ENCODE measurements at regions not wholly inside any gene's neighbourhood (a gene's known extent, or its start where the extent isn't known, plus 50 kb on each side); places are given as distances from the start of the nearest gene placed in this dataset.

- Histone ChIP-seq H3K79me1 (replicated peaks; ENCODE audit: low read length, poor library complexity, severe bottlenecking) (no peaks in the 10 kb centered on the region), H3K36me3 (ENCODE audit: control insufficient read depth in 1 of 2, insufficient read depth in 2 of 2, low read depth in 1 of 2, low read length in 2 of 2) (no peaks in the 10 kb centered on the region), H2AK5ac (ENCODE audit: low read length, severe bottlenecking) (no peak overlapping the region), H4K91ac (ENCODE audit: low read length) (peak overlapping the region; percentile 36), H2AFZ (ENCODE audit: low read depth, low read length) (no peak overlapping the region), H3K27ac (ENCODE audit: low read length, poor library complexity, severe bottlenecking) (no peak overlapping the region), H3K23ac (ENCODE audit: low read length in 2 of 2) (no peak overlapping the region), H3K9me3 (ENCODE audit: control insufficient read depth, low read length) (no peaks in the 10 kb centered on the region), H3K4me1 (ENCODE audit: control insufficient read depth, insufficient read depth, low read depth, low read length) (peaks cover 2% of the 10 kb centered on the region), H3K14ac (ENCODE audit: low read length in 2 of 2) (peak overlapping the region in 1 of 2 experiments; percentile 21), H3K4me3 (ENCODE audit: insufficient read depth in 1 of 2, low read depth in 1 of 2, low read length in 2 of 2) (no peak overlapping the region), H3K18ac (ENCODE audit: low read depth in 1 of 2, low read length in 2 of 2) (peak overlapping the region; percentile 28 to 91), H2BK5ac (ENCODE audit: low read depth, low read length, poor library complexity, severe bottlenecking) (no peak overlapping the region), H2BK12ac (ENCODE audit: low read length in 2 of 2) (peak overlapping the region; percentile 15 to 52), H3K4me2 (ENCODE audit: low read length, poor library complexity, severe bottlenecking) (no peak overlapping the region), H3K27me3 (ENCODE audit: control insufficient read depth in 1 of 2, insufficient read depth in 1 of 2, low read length in 2 of 2) (no peaks in the 10 kb centered on the region), H2BK15ac (ENCODE audit: low read depth, poor library complexity, severe bottlenecking) (no peak overlapping the region), H3K9ac (ENCODE audit: low read length) (peak overlapping the region; percentile 79), H2BK120ac (ENCODE audit: low read depth, low read length) (no peak overlapping the region), H4K8ac (ENCODE audit: low read length) (no peak overlapping the region), H3K4ac (ENCODE audit: low read depth in 1 of 2, low read length in 2 of 2) (peak overlapping the region; percentile 35 to 72)
- peak; percentile 45 for DNase-seq
- WGBS: 36% methylated on average over 2 of the region's 2 CpGs
Measured at GRCh38 chr1:55694310-55694801, 479.2 kb upstream of the USP24 start.

DNA sequence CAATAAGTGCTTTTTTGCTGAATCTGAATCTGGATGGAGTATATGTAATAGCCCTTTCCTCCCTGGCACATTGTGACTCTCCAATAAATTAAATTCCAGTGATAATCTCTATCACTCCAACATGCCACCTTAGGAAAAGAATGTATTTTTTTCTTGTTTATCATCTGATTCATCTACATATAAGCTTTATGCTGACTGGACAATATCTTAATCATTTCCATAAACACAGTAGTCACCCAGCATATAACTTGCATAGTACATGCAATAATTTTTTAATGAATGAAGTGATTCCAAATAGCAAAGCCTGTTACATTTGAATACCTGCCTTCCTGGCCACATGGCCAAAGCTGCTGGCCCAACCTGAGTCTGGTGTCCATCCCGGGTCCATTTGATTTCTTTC lies 477.6 kb upstream of the USP24 start:
- H3K4me3 ChIP-seq (ENCODE audit: insufficient read depth in 1 of 2, low read depth in 1 of 2, low read length in 2 of 2): no peak overlapping the region
- 100% methylated on average over 1 of the region's 1 CpG for WGBS
- H2BK120ac ChIP-seq (ENCODE audit: low read depth, low read length): no peak overlapping the region

GRCh38 chr1:55690366-55690765 lies 475.2 kb upstream of the USP24 start:
- Histone ChIP-seq H3K9ac (ENCODE audit: low read length) (peak overlapping the region; percentile 62), H2BK120ac (ENCODE audit: low read depth, low read length) (no peak overlapping the region), H2AFZ (ENCODE audit: low read depth, low read length) (no peak overlapping the region), H4K8ac (ENCODE audit: low read length) (no peak overlapping the region), H3K36me3 (ENCODE audit: control insufficient read depth in 1 of 2, insufficient read depth in 2 of 2, low read depth in 1 of 2, low read length in 2 of 2) (no peaks in the 10 kb centered on the region), H3K9me3 (ENCODE audit: control insufficient read depth, low read length) (no peaks in the 10 kb centered on the region), H4K91ac (ENCODE audit: low read length) (no peak overlapping the region), H3K27me3 (ENCODE audit: control insufficient read depth in 1 of 2, insufficient read depth in 1 of 2, low read length in 2 of 2) (no peaks in the 10 kb centered on the region), H2AK5ac (ENCODE audit: low read length, severe bottlenecking) (no peak overlapping the region), H3K14ac (ENCODE audit: low read length in 2 of 2) (no peak overlapping the region), H2BK12ac (ENCODE audit: low read length in 2 of 2) (peak overlapping the region in 1 of 2 experiments; percentile 40), H3K4me3 (ENCODE audit: insufficient read depth in 1 of 2, low read depth in 1 of 2, low read length in 2 of 2) (no peak overlapping the region), H2BK15ac (ENCODE audit: low read depth, poor library complexity, severe bottlenecking) (peak overlapping the region; percentile 44), H3K27ac (ENCODE audit: low read length, poor library complexity, severe bottlenecking) (no peak overlapping the region), H2BK5ac (ENCODE audit: low read depth, low read length, poor library complexity, severe bottlenecking) (no peak overlapping the region), H3K4me2 (ENCODE audit: low read length, poor library complexity, severe bottlenecking) (no peak overlapping the region), H3K79me1 (replicated peaks; ENCODE audit: low read length, poor library complexity, severe bottlenecking) (no peaks in the 10 kb centered on the region), H3K23ac (ENCODE audit: low read length in 2 of 2) (no peak overlapping the region), H3K4ac (ENCODE audit: low read depth in 1 of 2, low read length in 2 of 2) (no peak overlapping the region), H3K4me1 (ENCODE audit: control insufficient read depth, insufficient read depth, low read depth, low read length) (no peaks in the 10 kb centered on the region), H3K18ac (ENCODE audit: low read depth in 1 of 2, low read length in 2 of 2) (peak overlapping the region in 1 of 2 experiments; percentile 70)
- 90% methylated on average over 4 of the region's 4 CpGs for WGBS
- no peak for DNase-seq

More for the DNA sequence above, 477.6 kb upstream of the USP24 start:
- no peak overlapping the region for H4K8ac ChIP-seq (ENCODE audit: low read length)
- H2BK12ac ChIP-seq (ENCODE audit: low read length in 2 of 2): no peak overlapping the region
- H4K91ac ChIP-seq (ENCODE audit: low read length): no peak overlapping the region
- H3K4me1 ChIP-seq (ENCODE audit: control insufficient read depth, insufficient read depth, low read depth, low read length): peaks cover 2% of the 10 kb centered on the region
- no peak overlapping the region for H3K18ac ChIP-seq (ENCODE audit: low read depth in 1 of 2, low read length in 2 of 2)
- H3K4ac ChIP-seq (ENCODE audit: low read depth in 1 of 2, low read length in 2 of 2): no peak overlapping the region
- H3K9ac ChIP-seq (ENCODE audit: low read length): no peak overlapping the region
- no peaks in the 10 kb centered on the region for H3K79me1 ChIP-seq (replicated peaks; ENCODE audit: low read length, poor library complexity, severe bottlenecking)
- no peak overlapping the region for H2BK15ac ChIP-seq (ENCODE audit: low read depth, poor library complexity, severe bottlenecking)
- no peak overlapping the region for H2BK5ac ChIP-seq (ENCODE audit: low read depth, low read length, poor library complexity, severe bottlenecking)
- no peak overlapping the region for H2AFZ ChIP-seq (ENCODE audit: low read depth, low read length)
- H3K27ac ChIP-seq (ENCODE audit: low read length, poor library complexity, severe bottlenecking): no peak overlapping the region
- H3K9me3 ChIP-seq (ENCODE audit: control insufficient read depth, low read length): no peaks in the 10 kb centered on the region
- H2AK5ac ChIP-seq (ENCODE audit: low read length, severe bottlenecking): no peak overlapping the region
- H3K4me2 ChIP-seq (ENCODE audit: low read length, poor library complexity, severe bottlenecking): no peak overlapping the region
- no peaks in the 10 kb centered on the region for H3K36me3 ChIP-seq (ENCODE audit: control insufficient read depth in 1 of 2, insufficient read depth in 2 of 2, low read depth in 1 of 2, low read length in 2 of 2)
- H3K14ac ChIP-seq (ENCODE audit: low read length in 2 of 2): no peak overlapping the region
- no peaks in the 10 kb centered on the region for H3K27me3 ChIP-seq (ENCODE audit: control insufficient read depth in 1 of 2, insufficient read depth in 1 of 2, low read length in 2 of 2)
- no peak overlapping the region for H3K23ac ChIP-seq (ENCODE audit: low read length in 2 of 2)
- DNase-seq: no peak

GRCh38 chr1:55689800-55690199 lies 474.6 kb upstream of the USP24 start:
- Histone ChIP-seq H4K8ac (ENCODE audit: low read length) (no peak overlapping the region), H3K27me3 (ENCODE audit: control insufficient read depth in 1 of 2, insufficient read depth in 1 of 2, low read length in 2 of 2) (no peaks in the 10 kb centered on the region), H3K14ac (ENCODE audit: low read length in 2 of 2) (no peak overlapping the region), H3K4me1 (ENCODE audit: control insufficient read depth, insufficient read depth, low read depth, low read length) (no peaks in the 10 kb centered on the region), H3K27ac (ENCODE audit: low read length, poor library complexity, severe bottlenecking) (no peak overlapping the region), H3K23ac (ENCODE audit: low read length in 2 of 2) (no peak overlapping the region), H2BK5ac (ENCODE audit: low read depth, low read length, poor library complexity, severe bottlenecking) (no peak overlapping the region), H2AK5ac (ENCODE audit: low read length, severe bottlenecking) (no peak overlapping the region), H3K9me3 (ENCODE audit: control insufficient read depth, low read length) (no peaks in the 10 kb centered on the region), H4K91ac (ENCODE audit: low read length) (no peak overlapping the region), H2BK15ac (ENCODE audit: low read depth, poor library complexity, severe bottlenecking) (no peak overlapping the region), H3K9ac (ENCODE audit: low read length) (peak overlapping the region; percentile 57), H3K18ac (ENCODE audit: low read depth in 1 of 2, low read length in 2 of 2) (no peak overlapping the region), H3K4me3 (ENCODE audit: insufficient read depth in 1 of 2, low read depth in 1 of 2, low read length in 2 of 2) (no peak overlapping the region), H2BK12ac (ENCODE audit: low read length in 2 of 2) (peak overlapping the region in 1 of 2 experiments; percentile 24), H3K79me1 (replicated peaks; ENCODE audit: low read length, poor library complexity, severe bottlenecking) (no peaks in the 10 kb centered on the region), H3K4ac (ENCODE audit: low read depth in 1 of 2, low read length in 2 of 2) (no peak overlapping the region), H3K36me3 (ENCODE audit: control insufficient read depth in 1 of 2, insufficient read depth in 2 of 2, low read depth in 1 of 2, low read length in 2 of 2) (no peaks in the 10 kb centered on the region), H2BK120ac (ENCODE audit: low read depth, low read length) (no peak overlapping the region), H2AFZ (ENCODE audit: low read depth, low read length) (no peak overlapping the region), H3K4me2 (ENCODE audit: low read length, poor library complexity, severe bottlenecking) (no peak overlapping the region)
- no peak for DNase-seq
- WGBS: 100% methylated on average over 1 of the region's 3 CpGs
